K562 (cell line): ENCODE measurements at regions not wholly inside any gene's neighbourhood (a gene's known extent, or its start where the extent isn't known, plus 50 kb on each side); places are given as distances from the start of the nearest gene placed in this dataset.

Experiments used
- CBX1 ChIP-seq: sonication (generic); IDR thresholded peaks from 2 replicates; pipeline ENCODE4 v1.6.1; 2016; ENCODE audit warnings: antibody characterized with exemption, low read depth, mild to moderate bottlenecking
- CBX5 ChIP-seq: IDR thresholded peaks from 2 replicates; pipeline ENCODE4 v1.6.1; 2014; ENCODE audit warnings: low read depth, borderline replicate concordance
- GTF2B ChIP-seq: IDR thresholded peaks from 2 replicates; pipeline ENCODE4 v1.6.1; 2011; ENCODE audit not compliant: insufficient read length; ENCODE audit errors: extremely low read depth
- HNRNPUL1 ChIP-seq: fragments of 200-400 bp; formaldehyde crosslinking; IDR thresholded peaks from 2 replicates; pipeline ENCODE4 v1.6.1; 2017; ENCODE audit warnings: low read length
- NFIC ChIP-seq: fragments of 450-650 bp; IDR thresholded peaks from 2 replicates; pipeline ENCODE4 v1.6.1; 2017; ENCODE audit warnings: mild to moderate bottlenecking, inconsistent platforms
- NR0B1 ChIP-seq: fragments of 450-650 bp; IDR thresholded peaks from one replicate; pipeline ENCODE4 v1.6.1; 2018; ENCODE audit warnings: mild to moderate bottlenecking, moderate library complexity; ENCODE audit not compliant: partially characterized antibody
- PHB ChIP-seq: fragments of 250-450 bp; sonication (Bioruptor Pico); IDR thresholded peaks from 2 replicates; pipeline ENCODE4 v1.5.0; 2021
- PPARD ChIP-seq: fragments of 250-450 bp; sonication (Bioruptor Pico); IDR thresholded peaks from 2 replicates; pipeline ENCODE4 v1.8.0; 2022; ENCODE audit warnings: inconsistent platforms, mild to moderate bottlenecking, moderate library complexity
- PRMT5 ChIP-seq: sonication (generic); formaldehyde crosslinking; IDR thresholded peaks from 2 replicates; pipeline ENCODE4 v1.5.0; 2020; ENCODE audit warnings: missing genetic modification reagents
- TAF7 ChIP-seq: fragments of 450-650 bp; IDR thresholded peaks from 2 replicates; pipeline ENCODE4 v1.6.1; 2016; ENCODE audit warnings: missing genetic modification characterization, missing compliant biosample characterization
- ZBTB40 ChIP-seq, 2 experiments: fragments of 450-650 bp in 1 of 2; sonication (generic) in 1 of 2; formaldehyde crosslinking in 1 of 2; IDR thresholded peaks; 2 replicates each; pipeline versions ENCODE4 v1.7.1 to v1.9.0; 2016 to 2022; ENCODE audit warnings: inconsistent platforms in 1 of 2, mild to moderate bottlenecking in 1 of 2, missing genetic modification reagents in 1 of 2
- ZFX ChIP-seq: sonication (generic); formaldehyde crosslinking; IDR thresholded peaks from 2 replicates; pipeline ENCODE4 v1.8.0; 2022; ENCODE audit warnings: mild to moderate bottlenecking, missing genetic modification reagents, moderate library complexity
- ZNF274 ChIP-seq: IDR thresholded peaks from 2 replicates; pipeline ENCODE4 v1.6.1; 2011; ENCODE audit warnings: low read depth, mild to moderate bottlenecking, low read length, moderate library complexity, borderline replicate concordance
- ZNF316 ChIP-seq: fragments of 450-650 bp; IDR thresholded peaks from 2 replicates; pipeline ENCODE4 v1.6.1; 2016
- ZNF395 ChIP-seq: fragments of 200-800 bp; sonication (Bioruptor generic); IDR thresholded peaks from 2 replicates; pipeline ENCODE4 v1.6.1; 2017; ENCODE audit warnings: missing genetic modification characterization, missing compliant biosample characterization
- ZNF436 ChIP-seq: fragments of 250-450, 450-650 bp; sonication (Bioruptor Pico); formaldehyde crosslinking; IDR thresholded peaks from 2 replicates; pipeline ENCODE4 v1.7.0; 2020; ENCODE audit warnings: mild to moderate bottlenecking

GRCh38 chr6:26197933-26198721, 110.9 kb downstream of the HFE start (continued):
- TF ChIP-seq ZBTB40 (IDR thresholded peaks at IDR 0.05) (no peak), ZBTB40 (CRISPR knock-in tag; IDR thresholded peaks at IDR 0.05) (0 out of 2 replicates have a peak, but pooled peaks have one; percentile 49), ZNF395 (CRISPR knock-in tag) (no peak), PHB (CRISPR knock-in tag) (peak; percentile 71; the same call in 1 of the 2 replicates), ZNF316 (no peak), ZNF436 (CRISPR knock-in tag) (0 out of 2 replicates have a peak, but pooled peaks have one; percentile 23), CBX5 (no peak), PPARD (CRISPR knock-in tag) (no peak), HNRNPUL1 (no peak; the same call in 1 of the 2 replicates), TAF7 (tag) (no peak), GTF2B (no peak), CBX1 (no peak), NR0B1 (no peak), PRMT5 (CRISPR knock-in tag) (no peak), NFIC (no peak), ZNF274 (no peak), ZFX (no peak)
